Dermis blood vessel endothelial cell (primary cell): ENCODE measurements at regions not wholly inside any gene's neighbourhood (a gene's known extent, or its start where the extent isn't known, plus 50 kb on each side); places are given as distances from the start of the nearest gene placed in this dataset.
"Not testable (repeated sequence)": the region's sequence is repeated elsewhere in the genome, so short reads cannot be mapped to it uniquely, and the experiment has no call there.

ENCODE experiments used
- DNase-seq: peaks from one replicate; pipeline ENCODE4 v3.0.0; 2010

DNA sequence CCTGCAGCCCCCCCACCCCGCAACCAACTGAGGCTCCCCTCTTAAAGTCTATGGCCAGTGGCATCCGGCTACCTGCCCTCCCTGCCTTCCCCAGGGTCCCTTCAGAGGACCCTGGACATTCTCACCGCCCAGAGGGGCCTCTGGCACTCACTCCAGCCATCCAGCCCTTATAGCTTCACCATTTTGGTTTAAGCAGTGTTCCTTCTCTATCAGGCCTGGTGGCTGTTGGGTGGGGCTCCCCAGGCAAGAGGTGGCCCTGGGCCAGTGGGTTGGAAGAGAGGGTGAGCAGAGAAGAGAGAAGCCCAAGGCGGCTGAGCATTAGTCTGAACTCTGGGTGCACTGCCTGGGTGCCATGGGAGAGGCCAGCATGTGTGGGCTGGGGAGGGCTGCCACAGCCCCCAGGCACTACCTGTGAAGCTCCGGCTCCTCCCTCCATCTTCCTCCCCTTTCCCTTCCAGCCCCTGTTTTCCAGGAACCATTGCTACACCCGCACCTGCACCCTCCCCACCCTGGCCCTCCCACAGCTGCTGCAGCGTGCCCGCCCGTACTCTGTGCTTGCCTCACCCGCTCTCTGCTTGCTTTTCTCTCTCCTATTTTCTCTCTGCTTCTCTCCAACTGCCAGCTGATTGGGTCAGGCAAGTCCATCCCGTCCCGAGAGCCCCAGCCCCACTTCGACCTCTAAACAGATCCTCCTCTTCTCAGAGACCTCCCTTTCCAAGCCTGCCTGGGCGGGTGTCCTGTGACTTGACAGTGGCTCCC lies 168.2 kb downstream of the TBC1D2B start:
- DNase-seq, result no peak

- DNase-seq, result not testable (repeated sequence)
Observed at GRCh38 chr15:77908752-77909111, 168.8 kb downstream of the TBC1D2B start.

DNA sequence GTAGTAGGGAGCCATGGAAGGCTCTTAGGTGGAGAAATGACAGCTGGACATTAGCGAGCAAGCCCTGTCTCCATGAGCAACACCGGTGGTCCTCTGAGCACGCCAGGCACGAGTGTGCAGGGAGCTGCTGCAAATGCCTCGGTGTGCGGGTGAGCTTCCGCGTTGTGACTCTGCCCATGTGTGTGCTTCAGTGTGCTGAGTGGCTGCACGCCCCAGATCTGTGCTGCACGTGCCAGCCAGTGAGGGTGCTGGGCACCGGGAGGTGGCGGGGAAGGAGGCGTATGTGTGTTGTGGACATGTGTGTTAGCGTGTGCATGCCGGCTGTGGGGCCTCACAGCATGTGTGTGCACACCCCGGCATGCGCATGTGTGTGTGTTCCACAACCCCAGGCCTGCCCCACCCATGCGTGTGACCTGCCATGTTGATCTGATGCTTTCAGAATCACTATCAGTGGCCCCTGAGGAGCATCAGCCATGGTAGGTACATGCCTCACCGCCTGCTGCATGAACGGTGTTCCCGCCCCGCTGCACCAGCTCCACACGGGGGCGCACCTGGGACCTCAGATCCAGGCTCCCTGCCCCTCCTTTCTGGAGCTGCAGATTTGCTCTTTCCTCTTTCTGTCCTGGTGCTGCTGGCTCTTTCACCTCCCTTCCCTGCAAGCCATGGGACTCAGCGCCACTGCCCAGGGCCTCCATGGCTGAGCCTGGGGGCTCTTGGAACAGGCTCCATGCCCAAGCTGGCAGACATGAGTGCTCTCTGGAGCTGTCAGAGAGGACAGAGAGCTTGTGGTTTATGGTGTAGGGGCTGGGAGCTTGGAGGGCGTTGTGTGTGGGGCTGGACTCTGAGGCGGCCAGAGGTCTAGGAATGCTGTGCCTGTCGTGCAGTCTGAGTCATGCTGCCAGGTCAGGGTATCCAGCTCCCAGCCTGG lies 169.4 kb downstream of the TBC1D2B start:
- peak; percentile 80 for DNase-seq

GRCh38 chr15:77906062-77906990 lies 171.2 kb downstream of the TBC1D2B start:
- not testable (repeated sequence) for DNase-seq

- DNase-seq, result no peak
Observed at GRCh38 chr15:77905301-77905920, 172.1 kb downstream of the TBC1D2B start.

DNA sequence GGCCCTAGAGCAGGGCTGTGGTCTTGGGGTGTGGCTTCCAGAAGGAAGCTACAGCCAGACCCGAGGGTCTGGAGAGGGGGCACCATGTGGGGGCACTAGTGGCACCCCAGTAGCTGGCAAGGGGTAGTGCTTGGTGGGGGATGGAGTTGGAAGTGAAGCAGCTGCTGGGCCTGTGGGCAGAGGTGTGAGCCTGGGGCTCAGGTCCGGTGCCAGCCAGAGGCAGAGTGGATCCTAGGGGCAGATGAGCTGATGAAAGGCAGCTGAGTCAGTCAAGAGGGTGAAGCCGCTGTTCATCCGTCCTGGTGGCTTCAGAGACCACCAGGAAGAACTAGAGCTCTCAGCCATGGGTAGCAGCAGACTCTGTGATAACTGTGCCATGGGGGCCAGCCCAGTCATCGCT lies 172.6 kb downstream of the TBC1D2B start:
- DNase-seq, result no peak

DNA sequence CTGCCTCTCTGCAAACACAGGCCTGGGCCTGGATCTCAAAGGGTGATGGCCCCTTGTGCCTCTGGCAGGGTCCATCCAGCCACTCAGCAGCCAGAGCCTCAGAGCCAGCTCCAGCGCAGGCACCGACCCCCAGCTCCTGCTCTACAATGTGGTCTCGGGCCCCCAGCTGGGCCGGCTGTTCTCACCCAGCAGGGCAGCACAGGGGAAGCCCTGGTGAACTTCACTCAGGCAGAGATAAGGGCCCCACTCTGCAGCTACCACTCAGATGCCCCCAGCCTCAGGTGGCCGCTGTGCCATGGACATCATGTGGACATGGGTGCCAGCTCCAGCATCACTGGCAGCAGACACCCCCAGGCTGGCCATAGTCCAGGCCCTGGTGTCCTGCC lies 173.1 kb downstream of the TBC1D2B start:
- no peak for DNase-seq

DNA sequence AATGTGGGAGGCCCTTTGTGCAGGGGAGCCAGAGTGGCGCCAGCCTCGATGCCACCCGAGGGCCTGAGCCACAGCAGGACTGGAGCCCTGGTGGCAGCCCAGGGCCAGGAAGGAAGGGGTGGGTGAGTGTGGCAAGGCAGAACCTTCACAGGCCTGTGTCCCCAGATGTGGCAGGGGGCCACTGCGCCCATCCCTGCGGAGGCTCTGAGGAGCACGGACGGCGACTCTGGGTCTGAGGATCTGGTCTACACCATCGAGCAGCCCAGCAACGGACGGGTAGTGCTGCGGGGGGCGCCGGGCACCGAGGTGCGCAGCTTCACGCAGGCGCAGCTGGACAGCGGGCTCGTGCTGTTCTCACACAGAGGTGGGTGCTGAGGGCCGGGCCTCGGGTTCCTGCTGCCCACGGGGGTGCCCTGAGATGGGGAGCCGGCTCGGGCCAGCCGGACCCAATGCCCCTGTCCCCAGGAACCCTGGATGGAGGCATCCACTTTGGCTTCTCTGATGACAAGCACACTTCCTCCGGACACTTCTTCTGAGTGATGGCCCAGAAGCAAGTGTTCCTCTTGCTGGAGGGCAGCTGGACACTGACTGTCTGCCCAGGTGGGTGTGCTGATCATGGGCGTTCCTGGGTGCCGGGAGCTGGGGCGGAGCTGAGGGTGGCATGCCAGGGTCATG lies 173.6 kb downstream of the TBC1D2B start:
- not testable (repeated sequence) for DNase-seq

GRCh38 chr15:77902921-77903760 lies 174.4 kb downstream of the TBC1D2B start:
- peak; percentile 44 for DNase-seq

GRCh38 chr15:77901921-77902750 lies 175.4 kb downstream of the TBC1D2B start:
- no peak for DNase-seq

DNA sequence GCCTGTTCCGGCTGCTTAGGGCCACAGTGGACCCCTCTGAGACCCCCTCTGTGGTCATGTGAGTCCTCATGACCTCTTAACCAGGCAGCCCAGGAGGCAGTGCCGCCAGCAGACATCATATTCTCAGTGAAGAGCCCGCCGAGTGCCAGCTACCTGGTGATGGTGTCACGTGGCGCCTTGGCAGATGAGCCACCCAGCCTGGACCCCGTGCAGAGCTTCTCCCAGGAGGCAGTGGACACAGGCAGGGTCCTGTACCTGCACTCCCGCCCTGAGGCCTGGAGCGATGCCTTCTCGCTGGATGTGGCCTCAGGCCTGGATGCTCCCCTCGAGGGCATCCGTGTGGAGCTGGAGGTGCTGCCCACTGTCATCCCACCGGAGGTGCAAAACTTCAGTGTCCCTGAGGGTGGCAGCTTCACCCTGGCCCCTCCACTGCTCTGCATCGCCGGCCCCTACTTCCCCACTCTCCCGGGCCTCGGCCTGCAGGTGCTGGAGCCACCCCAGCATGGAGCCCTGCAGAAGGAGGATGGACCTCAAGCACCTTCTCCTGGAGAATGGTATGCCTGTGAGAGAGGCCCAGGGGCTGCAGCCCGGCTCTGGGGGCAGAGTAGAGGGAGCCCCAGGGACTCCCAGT lies 176.1 kb downstream of the TBC1D2B start:
- DNase-seq, result no peak

GRCh38 chr15:77900331-77900963 lies 177.1 kb downstream of the TBC1D2B start:
- DNase-seq, result peak; percentile 40

- not testable (repeated sequence) for DNase-seq
Observed at GRCh38 chr15:77899776-77900175, 177.7 kb downstream of the TBC1D2B start.

DNA sequence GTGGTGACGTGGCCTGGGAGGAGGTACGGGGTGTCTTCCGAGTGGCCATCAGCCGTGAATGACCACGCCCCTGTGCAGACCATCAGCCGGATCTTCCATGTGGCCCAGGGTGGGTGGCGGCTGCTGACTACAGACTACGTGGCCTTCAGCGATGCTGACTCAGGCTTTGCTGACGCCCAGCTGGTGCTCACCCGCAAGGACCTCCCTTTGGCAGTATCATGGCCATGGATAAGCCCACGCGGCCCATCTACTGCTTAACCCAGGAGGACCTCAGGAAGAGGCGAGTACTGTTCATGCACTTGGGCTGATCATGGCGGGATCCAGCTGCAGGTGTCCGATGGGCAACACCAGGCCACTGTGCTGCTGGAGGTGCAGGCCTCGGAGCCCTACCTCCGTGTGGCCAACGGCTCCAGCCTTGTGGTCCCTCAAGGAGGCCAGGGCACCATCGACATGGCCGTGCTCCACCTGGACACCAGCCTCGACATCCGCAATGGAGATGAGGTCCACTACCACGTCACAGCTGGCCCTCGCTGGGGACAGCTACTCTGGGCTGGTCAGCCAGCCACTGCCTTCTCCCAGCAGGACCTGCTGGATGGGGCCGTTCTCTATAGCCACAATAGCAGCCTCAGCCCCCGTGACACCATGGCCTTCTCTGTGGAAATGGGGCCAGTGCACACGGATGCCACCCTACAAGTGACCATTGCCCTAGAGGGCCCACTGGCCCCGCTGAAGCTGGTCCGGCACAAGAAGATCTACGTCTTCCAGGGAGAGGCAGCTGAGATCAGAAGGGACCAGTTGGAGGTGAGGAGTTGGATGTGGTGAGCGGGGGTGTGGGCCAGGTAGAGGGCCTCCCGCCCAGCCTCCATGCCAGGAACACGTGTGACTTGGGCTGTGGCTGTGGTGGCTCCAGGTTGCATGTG lies 178.4 kb downstream of the TBC1D2B start:
- no peak for DNase-seq

GRCh38 chr15:77897896-77898406 lies 179.6 kb downstream of the TBC1D2B start:
- DNase-seq, result no peak

GRCh38 chr15:77897113-77897895 lies 180.2 kb downstream of the TBC1D2B start:
- DNase-seq, result not testable (repeated sequence)
